ENCODE measurements at regions not wholly inside any gene's neighbourhood (a gene's known extent, or its start where the extent isn't known, plus 50 kb on each side); places are given as distances from the start of the nearest gene placed in this dataset.

- H3K27me3 ChIP-seq (ENCODE audit: insufficient read depth, poor library complexity, severe bottlenecking), result no peaks in the 10 kb centered on the region
- H3K27ac ChIP-seq (replicated peaks), result no peak overlapping the region
- no peak for DNase-seq (ENCODE audit: low read depth in 1 of 2, low spot score in 1 of 2)
- H3K4me3 ChIP-seq (replicated peaks; ENCODE audit: insufficient read depth, low read length), result no peak overlapping the region
- no peak for TF ChIP-seq SPI1 (IDR thresholded peaks at IDR 0.05; ENCODE audit: borderline replicate concordance, low read depth)
Measured at GRCh38 chr7:34539003-34539402, 119.0 kb upstream of the NPSR1 start.

- Histone ChIP-seq H3K27me3 (ENCODE audit: insufficient read depth, poor library complexity, severe bottlenecking) (no peaks in the 10 kb centered on the region), H3K27ac (replicated peaks) (no peak overlapping the region), H3K4me3 (replicated peaks; ENCODE audit: insufficient read depth, low read length) (no peak overlapping the region)
- no peak for TF ChIP-seq GABPA (IDR thresholded peaks at IDR 0.05; ENCODE audit: low read depth)
- no peak for TF ChIP-seq CTCF (IDR thresholded peaks at IDR 0.05; ENCODE audit: insufficient read depth, low read length)
- TF ChIP-seq SPI1 (IDR thresholded peaks at IDR 0.05; ENCODE audit: borderline replicate concordance, low read depth), result no peak
- TF ChIP-seq POLR2AphosphoS5 (IDR thresholded peaks at IDR 0.05; ENCODE audit: low read depth), result no peak
- no peak for TF ChIP-seq REST (IDR thresholded peaks at IDR 0.05; ENCODE audit: insufficient replicate concordance, low read depth)
- no peak for DNase-seq (ENCODE audit: low read depth in 1 of 2, low spot score in 1 of 2)
Measured at GRCh38 chr7:34544621-34545020, 113.4 kb upstream of the NPSR1 start.

- Histone ChIP-seq H3K27ac (replicated peaks) (no peak overlapping the region), H3K4me3 (replicated peaks; ENCODE audit: insufficient read depth, low read length) (no peak overlapping the region), H3K27me3 (ENCODE audit: insufficient read depth, poor library complexity, severe bottlenecking) (no peaks in the 10 kb centered on the region)
- TF ChIP-seq REST (IDR thresholded peaks at IDR 0.05; ENCODE audit: insufficient replicate concordance, low read depth), result no peak
- no peak for TF ChIP-seq CTCF (IDR thresholded peaks at IDR 0.05; ENCODE audit: insufficient read depth, low read length)
- TF ChIP-seq GABPA (IDR thresholded peaks at IDR 0.05; ENCODE audit: low read depth), result no peak
- TF ChIP-seq SPI1 (IDR thresholded peaks at IDR 0.05; ENCODE audit: borderline replicate concordance, low read depth), result no peak
- TF ChIP-seq POLR2AphosphoS5 (IDR thresholded peaks at IDR 0.05; ENCODE audit: low read depth), result no peak
- DNase-seq (ENCODE audit: low read depth in 1 of 2, low spot score in 1 of 2), result no peak
Measured at GRCh38 chr7:34550996-34551395, 107.0 kb upstream of the NPSR1 start.

GRCh38 chr7:34552502-34552901 is 105.5 kb upstream of the NPSR1 start:
- H3K4me3 ChIP-seq (replicated peaks; ENCODE audit: insufficient read depth, low read length), result no peak overlapping the region
- DNase-seq (ENCODE audit: low read depth in 1 of 2, low spot score in 1 of 2), result no peak
- no peak overlapping the region for H3K27ac ChIP-seq (replicated peaks)
- H3K27me3 ChIP-seq (ENCODE audit: insufficient read depth, poor library complexity, severe bottlenecking), result no peaks in the 10 kb centered on the region
- TF ChIP-seq REST (IDR thresholded peaks at IDR 0.05; ENCODE audit: insufficient replicate concordance, low read depth), result no peak
- no peak for TF ChIP-seq CTCF (IDR thresholded peaks at IDR 0.05; ENCODE audit: insufficient read depth, low read length)
- TF ChIP-seq GABPA (IDR thresholded peaks at IDR 0.05; ENCODE audit: low read depth), result no peak
- TF ChIP-seq POLR2AphosphoS5 (IDR thresholded peaks at IDR 0.05; ENCODE audit: low read depth), result no peak
- no peak for TF ChIP-seq SPI1 (IDR thresholded peaks at IDR 0.05; ENCODE audit: borderline replicate concordance, low read depth)

All from HL-60 (cell line).